Activated CD8-positive, alpha-beta memory T cell treated with anti-CD3 and anti-CD28 coated beads, Interleukin-2, amount 10 ng/mL, durations not matched to agents 7 days and 5 days (primary cell): ENCODE measurements at regions not wholly inside any gene's neighbourhood (a gene's known extent, or its start where the extent isn't known, plus 50 kb on each side); places are given as distances from the start of the nearest gene placed in this dataset.

Experiments
- ATAC-seq: fragments of 150-1000 bp; cut with Tn5 transposase; one replicate; pipeline ENCODE4 v1.10.0; 2021; ENCODE audit warnings: moderate library complexity
- CTCF ChIA-PET: fragments of 350-600 bp; sonication (Branson Sonifier 250); formaldehyde crosslinking; loops from one replicate; lab custom pipeline; 2021; ENCODE audit warnings: antibody characterized with exemption; lab: Charles Lee
- DNase-seq: peaks from one replicate; pipeline ENCODE4 v3.0.0-alpha.2; 2020
- H3K27ac Mint-ChIP-seq: one replicate; pipeline ENCODE4 v1.8.0; 2021; ENCODE audit warnings: mild to moderate bottlenecking, mixed read lengths
- H3K27me3 Mint-ChIP-seq: one replicate; pipeline ENCODE4 v1.8.0; 2021; ENCODE audit warnings: mixed read lengths
- H3K36me3 Mint-ChIP-seq: one replicate; pipeline ENCODE4 v1.8.0; 2021; ENCODE audit warnings: mild to moderate bottlenecking, mixed read lengths
- H3K4me1 Mint-ChIP-seq: one replicate; pipeline ENCODE4 v1.8.0; 2021; ENCODE audit warnings: mixed read lengths
- H3K4me3 Mint-ChIP-seq: one replicate; pipeline ENCODE4 v1.8.0; 2021; ENCODE audit warnings: mild to moderate bottlenecking, moderate library complexity, mixed read lengths
- H3K9me3 Mint-ChIP-seq: one replicate; pipeline ENCODE4 v1.8.0; 2022; ENCODE audit warnings: low read depth, mixed read lengths

DNA sequence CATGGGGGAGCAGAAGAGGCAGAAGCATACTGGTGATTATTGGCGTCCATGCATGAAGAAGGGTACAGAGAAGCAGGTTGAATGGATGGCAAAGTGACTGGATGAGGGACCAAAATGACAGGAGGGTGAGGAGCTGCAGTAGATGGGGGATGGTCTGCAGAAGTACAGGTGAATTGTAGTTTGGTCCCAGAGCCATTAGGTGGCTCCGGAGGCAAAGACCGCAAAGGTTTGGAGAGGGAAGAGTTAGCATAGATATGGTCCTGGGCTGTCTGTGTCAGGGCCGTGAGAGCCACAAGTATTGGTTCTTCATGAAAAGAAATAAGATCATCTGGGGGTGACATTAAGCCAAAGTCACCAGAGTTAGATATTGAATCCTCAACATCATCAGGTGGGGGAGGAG, 59.0 kb upstream of the ZNF726 start:
- Mint-ChIP-seq H3K4me1 (no peaks in the 10 kb centered on the region), H3K27me3 (no peaks in the 10 kb centered on the region), H3K4me3 (no peak overlapping the region), H3K9me3 (peaks cover 19% of the 10 kb centered on the region), H3K36me3 (peaks cover 1% of the 10 kb centered on the region), H3K27ac (no peak overlapping the region)
- CTCF ChIA-PET = no interaction called here
- no peak for ATAC-seq
- DNase-seq = no peak

DNA sequence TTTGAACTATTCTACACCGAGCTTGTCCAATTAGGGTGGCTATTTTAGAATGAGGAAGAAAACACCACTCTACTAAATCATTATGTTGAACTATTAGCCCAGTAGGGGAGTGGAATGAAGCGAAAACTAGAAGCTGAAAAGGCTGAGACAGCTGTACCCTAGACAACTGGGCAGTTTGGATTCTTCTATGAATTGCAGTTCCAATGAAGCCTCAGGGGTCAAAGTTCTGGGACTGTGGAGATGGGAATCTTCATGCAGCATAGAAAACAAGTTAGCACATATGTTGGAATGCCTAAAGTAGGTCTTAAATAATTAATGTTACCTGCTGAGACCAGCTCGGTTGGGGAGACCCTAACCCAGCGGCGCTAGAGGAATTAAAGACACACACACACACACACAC, 62.7 kb upstream of the ZNF726 start:
- no peak overlapping the region for H3K27ac Mint-ChIP-seq
- ATAC-seq = no peak
- DNase-seq = no peak
- H3K36me3 Mint-ChIP-seq = peaks cover 1% of the 10 kb centered on the region
- CTCF ChIA-PET = no interaction called here
- no peak overlapping the region for H3K4me3 Mint-ChIP-seq
- no peaks in the 10 kb centered on the region for H3K4me1 Mint-ChIP-seq
- H3K27me3 Mint-ChIP-seq = no peaks in the 10 kb centered on the region
- peaks cover 21% of the 10 kb centered on the region for H3K9me3 Mint-ChIP-seq

DNA sequence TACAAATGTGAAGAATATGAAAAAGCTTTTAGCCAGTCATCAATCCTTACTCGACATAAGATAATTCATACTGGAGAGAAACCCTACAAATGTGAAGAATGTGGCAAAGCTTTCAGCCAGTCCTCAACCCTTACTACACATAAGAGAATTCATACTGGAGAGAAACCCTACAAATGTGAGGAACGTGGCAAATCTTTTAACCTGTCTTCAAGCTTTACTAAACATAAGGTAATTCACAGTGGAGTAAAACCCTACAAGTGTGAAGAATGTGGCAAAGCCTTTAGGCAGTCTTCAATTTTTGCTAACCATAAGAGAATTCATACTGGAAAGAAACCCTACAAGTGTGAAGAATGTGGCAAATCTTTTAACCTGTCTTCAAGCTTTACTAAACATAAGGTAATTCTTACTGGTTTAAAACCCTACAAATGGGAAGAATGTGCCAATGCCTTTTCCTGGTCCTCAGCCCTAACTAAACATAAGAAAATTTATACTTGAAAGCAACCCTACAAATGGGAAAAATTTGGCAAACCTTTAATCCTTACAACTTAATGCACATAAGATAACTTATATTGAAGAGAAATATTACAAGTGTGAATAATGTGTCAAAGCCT, 74.1 kb upstream of the ZNF681 start:
- CTCF ChIA-PET = no interaction called here
- DNase-seq = no peak
- ATAC-seq = no peak
- Mint-ChIP-seq H3K36me3 (peaks cover 4% of the 10 kb centered on the region), H3K27ac (no peak overlapping the region), H3K4me1 (no peaks in the 10 kb centered on the region), H3K27me3 (no peaks in the 10 kb centered on the region), H3K4me3 (no peak overlapping the region), H3K9me3 (peaks cover 36% of the 10 kb centered on the region)

DNA sequence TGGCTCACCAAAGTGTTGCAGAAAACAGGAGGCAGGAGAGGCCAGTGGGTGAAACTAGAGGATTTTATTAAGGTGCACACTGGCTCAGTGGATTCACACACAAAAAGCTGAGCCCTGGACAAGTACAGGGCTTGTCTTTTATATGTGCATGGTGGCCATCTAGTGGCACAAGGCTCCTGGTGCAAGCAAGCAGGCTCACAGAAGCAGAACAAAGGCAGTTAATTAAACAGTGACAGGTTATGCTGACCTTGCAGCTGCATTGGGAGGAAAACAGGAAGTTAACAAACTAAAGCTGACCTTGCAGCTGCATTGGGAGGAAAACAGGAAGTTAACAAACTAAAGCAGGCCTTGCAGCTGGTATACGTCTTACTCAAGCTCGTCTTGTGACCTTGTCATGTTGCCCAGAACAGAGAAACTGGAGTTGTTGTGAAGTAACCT, 65.3 kb upstream of the ZNF681 start:
- Mint-ChIP-seq H3K36me3 (peaks cover 11% of the 10 kb centered on the region), H3K27me3 (no peaks in the 10 kb centered on the region), H3K4me3 (no peak overlapping the region), H3K9me3 (peaks cover 27% of the 10 kb centered on the region), H3K4me1 (peaks cover 4% of the 10 kb centered on the region), H3K27ac (no peak overlapping the region)
- DNase-seq (no peak), ATAC-seq (no peak)
- CTCF ChIA-PET = interaction anchor here (0.6 kb wide), 1 partner anchor 92 kb away, joined by 3 read pairs; no protein-coding TSS in a partner anchor

DNA sequence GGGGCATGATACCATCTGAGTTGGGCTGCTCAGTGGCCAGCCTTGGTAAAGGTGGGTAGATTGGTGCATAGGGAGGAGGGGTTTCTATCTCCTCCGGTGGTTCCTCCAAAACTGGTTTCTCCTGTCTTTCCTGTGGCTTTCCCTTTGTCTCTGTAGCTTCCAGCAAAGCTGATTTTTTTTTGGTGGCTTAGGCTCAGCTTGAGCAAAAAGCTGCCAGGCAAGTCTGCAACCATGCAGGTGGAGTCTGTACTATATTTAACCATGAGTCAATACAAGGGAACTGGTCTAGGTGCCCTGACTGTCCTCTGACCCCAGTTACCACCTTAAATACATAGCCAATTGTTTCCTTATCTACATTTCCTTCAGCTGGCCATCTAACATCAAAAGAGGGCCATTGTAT, 64.0 kb upstream of the ZNF681 start:
- Mint-ChIP-seq H3K4me1 (peaks cover 4% of the 10 kb centered on the region), H3K4me3 (no peak overlapping the region), H3K36me3 (peaks cover 11% of the 10 kb centered on the region), H3K27ac (no peak overlapping the region), H3K9me3 (peaks cover 33% of the 10 kb centered on the region), H3K27me3 (no peaks in the 10 kb centered on the region)
- CTCF ChIA-PET = no interaction called here
- no peak for DNase-seq
- ATAC-seq = no peak

DNA sequence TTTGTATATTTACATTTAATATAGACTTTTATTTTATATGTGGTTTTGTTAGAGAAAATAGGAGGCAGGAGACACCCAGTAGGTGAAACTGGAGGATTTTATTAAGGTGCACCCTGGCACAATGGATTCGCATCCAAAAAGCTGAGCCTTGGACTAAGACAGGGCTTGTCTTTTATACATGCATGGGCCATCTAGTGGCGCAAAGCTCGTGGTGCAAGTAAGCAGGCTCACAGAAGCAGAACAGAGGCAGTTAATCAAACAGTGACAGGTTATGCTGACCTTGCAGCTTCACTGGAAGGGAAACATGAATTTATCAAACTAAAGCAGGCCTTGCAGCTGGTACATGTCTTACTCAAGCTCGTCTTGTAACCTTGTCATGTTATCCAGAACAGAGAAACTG, 58.8 kb upstream of the ZNF681 start:
- peaks cover 11% of the 10 kb centered on the region for H3K36me3 Mint-ChIP-seq
- CTCF ChIA-PET = interaction anchor here (1.1 kb wide), 1 partner anchor 9 kb away, joined by 3 read pairs; no protein-coding TSS in a partner anchor
- peaks cover 25% of the 10 kb centered on the region for H3K9me3 Mint-ChIP-seq
- DNase-seq (peak; percentile 43), ATAC-seq (no peak)
- no peaks in the 10 kb centered on the region for H3K4me1 Mint-ChIP-seq
- no peak overlapping the region for H3K4me3 Mint-ChIP-seq
- no peak overlapping the region for H3K27ac Mint-ChIP-seq
- no peaks in the 10 kb centered on the region for H3K27me3 Mint-ChIP-seq

GRCh38 chr19:23810496-23810895, 51.8 kb upstream of the ZNF681 start:
- Mint-ChIP-seq H3K9me3 (peaks cover 5% of the 10 kb centered on the region), H3K36me3 (peaks cover 29% of the 10 kb centered on the region), H3K4me1 (no peaks in the 10 kb centered on the region), H3K27me3 (no peaks in the 10 kb centered on the region), H3K4me3 (no peak overlapping the region), H3K27ac (no peak overlapping the region)
- CTCF ChIA-PET = interaction anchor here (0.7 kb wide), 1 partner anchor 81 kb away, joined by 3 read pairs; no protein-coding TSS in a partner anchor
- no peak for ATAC-seq
- DNase-seq = no peak
